Vagina (tissue), 2 donors: ENCODE measurements at regions not wholly inside any gene's neighbourhood (a gene's known extent, or its start where the extent isn't known, plus 50 kb on each side); places are given as distances from the start of the nearest gene placed in this dataset.

Experiments used
- CTCF ChIP-seq, 3 experiments: fragments of 450-650 bp in 2 of 3; fragments of 200-600 bp in 1 of 3; sonication (generic) in 1 of 3; IDR thresholded peaks; one replicate each; pipeline ENCODE4 v1.5.1; 2017 to 2019; ENCODE audit warnings: antibody characterized with exemption in 3 of 3, mild to moderate bottlenecking in 2 of 3, moderate library complexity in 2 of 3
- POLR2A ChIP-seq, 2 donors: fragments of 450-650 bp; IDR thresholded peaks; one replicate each; pipeline ENCODE4 v1.6.1; 2017; ENCODE audit warnings: antibody characterized with exemption in 2 of 2, mild to moderate bottlenecking in 2 of 2, moderate library complexity in 2 of 2
- POLR2AphosphoS5 ChIP-seq, 2 donors: sonication (generic); formaldehyde crosslinking; IDR thresholded peaks; one replicate each; pipeline ENCODE4 v1.9.0; 2017; ENCODE audit warnings: antibody characterized with exemption in 2 of 2, mild to moderate bottlenecking in 2 of 2, low read depth in 1 of 2; ENCODE audit not compliant: insufficient read depth in 1 of 2

DNA sequence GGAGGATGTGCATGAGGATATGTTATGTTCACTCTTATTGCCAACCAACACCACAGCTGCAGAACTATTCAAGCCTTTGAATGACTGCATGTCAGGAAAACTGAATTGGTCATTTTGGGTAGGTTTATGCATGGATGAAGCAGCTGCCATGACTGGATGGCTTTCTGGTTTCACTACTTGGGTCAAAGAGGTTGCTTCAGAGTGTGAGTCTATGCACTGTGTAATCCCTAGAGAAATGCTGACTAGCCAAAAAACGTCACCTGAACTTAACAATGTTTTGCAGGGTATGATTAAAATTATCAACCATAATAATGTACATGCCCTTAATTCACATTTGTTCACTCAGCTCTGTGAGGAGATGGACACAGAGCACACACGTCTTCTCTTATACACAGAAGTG, 206.7 kb upstream of the RBBP8 start:
- TF ChIP-seq CTCF (IDR thresholded peaks at IDR 0.05) (no peak), POLR2A (IDR thresholded peaks at IDR 0.05) (no peak), POLR2AphosphoS5 (IDR thresholded peaks at IDR 0.05; ENCODE audit: insufficient read depth in 1 of 2, low read depth in 1 of 2) (no peak)
